B cell (primary cell): ENCODE measurements at regions not wholly inside any gene's neighbourhood (a gene's known extent, or its start where the extent isn't known, plus 50 kb on each side); places are given as distances from the start of the nearest gene placed in this dataset.

Source experiments
- ATAC-seq: fragments of 200-7000 bp; cut with Tn5 transposase; one replicate; pipeline ENCODE4 v1.10.0; 2021; ENCODE audit warnings: low read depth, mild to moderate bottlenecking, moderate number of reproducible peaks, moderate library complexity
- CTCF ChIA-PET: fragments of 350-600 bp; sonication (Branson Sonifier 250); formaldehyde crosslinking; loops from one replicate; lab custom pipeline; 2021; ENCODE audit warnings: antibody characterized with exemption, inconsistent platforms; lab: Charles Lee
- POLR2A ChIA-PET: fragments of 350-600 bp; sonication (Branson Sonifier 250); formaldehyde crosslinking; loops from one replicate; lab custom pipeline; 2021; ENCODE audit warnings: antibody characterized with exemption; lab: Charles Lee
- DNase-seq: peaks from one replicate; pipeline ENCODE4 v3.0.0; 2013
- H2AFZ ChIP-seq: 2 replicates; pipeline ENCODE4 v1.6.1; 2012; ENCODE audit warnings: mild to moderate bottlenecking, low read depth, low read length; ENCODE audit not compliant: insufficient read depth, poor library complexity, severe bottlenecking
- H3K27ac ChIP-seq, 2 donors: 1 replicate in 1 of 2; 2 replicates in 1 of 2; pipeline ENCODE4 v1.5.1; 2012 to 2013; ENCODE audit warnings: low read length in 2 of 2, mild to moderate bottlenecking in 2 of 2, moderate library complexity in 1 of 2
- H3K27me3 ChIP-seq, 4 experiments: fragments of 200-600 bp in 1 of 4; sonication (generic) in 1 of 4; replicated peaks in 1 of 4; 1 replicate in 2 of 4; 2 replicates in 2 of 4; pipeline versions ENCODE4 v1.6.1 to v1.7.0; 2013 to 2016; ENCODE audit warnings: low read length in 3 of 4, mild to moderate bottlenecking in 2 of 4, mixed read lengths in 1 of 4, moderate library complexity in 1 of 4; ENCODE audit not compliant: insufficient read depth in 4 of 4, control insufficient read depth in 3 of 4; ENCODE audit errors: control extremely low read depth in 1 of 4
- H3K36me3 ChIP-seq, 2 experiments: replicated peaks in 1 of 2; 1 replicate in 1 of 2; 2 replicates in 1 of 2; pipeline versions ENCODE4 v1.6.1 to v1.7.1; 2013; ENCODE audit warnings: low read length in 1 of 2; ENCODE audit not compliant: insufficient read depth in 2 of 2, control insufficient read depth in 1 of 2; ENCODE audit errors: control extremely low read depth in 1 of 2, extremely low read depth in 1 of 2
- H3K4me1 ChIP-seq, 2 donors: fragments of 200-600 bp in 1 of 2; sonication (generic) in 1 of 2; 1 replicate in 1 of 2; 2 replicates in 1 of 2; pipeline versions ENCODE4 v1.5.1 to v1.6.1; 2013 to 2017; ENCODE audit warnings: low read length in 2 of 2; ENCODE audit not compliant: control insufficient read depth in 2 of 2, insufficient read depth in 2 of 2
- H3K4me2 ChIP-seq: replicated peaks from 2 replicates; pipeline ENCODE3; 2012; ENCODE audit warnings: mild to moderate bottlenecking, low read depth, low read length; ENCODE audit not compliant: poor library complexity, severe bottlenecking
- H3K4me3 ChIP-seq, 5 experiments: fragments of 200-600 bp in 1 of 5; sonication (generic) in 1 of 5; 1 replicate in 3 of 5; 2 replicates in 2 of 5; pipeline versions ENCODE4 v1.5.1 to v1.7.0; 2011 to 2016; ENCODE audit warnings: low read length in 4 of 5, mild to moderate bottlenecking in 4 of 5, low read depth in 2 of 5, control low read depth in 1 of 5, moderate library complexity in 1 of 5; ENCODE audit not compliant: insufficient read depth in 1 of 5; ENCODE audit errors: control extremely low read depth in 1 of 5, extremely low read depth in 1 of 5
- H3K79me2 ChIP-seq: fragments of 200-600 bp; sonication (generic); one replicate; pipeline ENCODE4 v1.6.0; 2016; ENCODE audit warnings: low read length; ENCODE audit not compliant: control insufficient read depth, insufficient read depth
- H3K9ac ChIP-seq: fragments of 200-600 bp; sonication (generic); 2 replicates; pipeline ENCODE4 v1.6.1; 2017; ENCODE audit warnings: mild to moderate bottlenecking, low read length, moderate library complexity
- H3K9me3 ChIP-seq, 3 donors: one replicate each; pipeline versions ENCODE4 v1.6.1 to v1.7.1; 2013; ENCODE audit warnings: low read length in 2 of 3; ENCODE audit not compliant: control insufficient read depth in 2 of 3, insufficient read depth in 1 of 3; ENCODE audit errors: control extremely low read depth in 1 of 3
- H4K20me1 ChIP-seq: 2 replicates; pipeline ENCODE4 v1.6.0; 2012; ENCODE audit warnings: mild to moderate bottlenecking, low read length; ENCODE audit not compliant: insufficient read depth, control insufficient read depth, poor library complexity, severe bottlenecking
- H3K27ac Mint-ChIP-seq: one replicate; pipeline ENCODE4 v1.8.0; 2021; ENCODE audit warnings: mixed read lengths
- H3K27me3 Mint-ChIP-seq: one replicate; pipeline ENCODE4 v1.8.0; 2021; ENCODE audit warnings: mixed read lengths
- H3K4me1 Mint-ChIP-seq: one replicate; pipeline ENCODE4 v1.8.0; 2021; ENCODE audit warnings: mixed read lengths
- H3K4me3 Mint-ChIP-seq: one replicate; pipeline ENCODE4 v1.8.0; 2021; ENCODE audit warnings: mixed read lengths
- H3K9me3 Mint-ChIP-seq: one replicate; pipeline ENCODE4 v1.8.0; 2022; ENCODE audit warnings: mixed read lengths; ENCODE audit not compliant: insufficient read depth
- EZH2 ChIP-seq: IDR thresholded peaks from 2 replicates; pipeline ENCODE4 v1.6.1; 2012; ENCODE audit warnings: borderline replicate concordance, low read depth, mild to moderate bottlenecking, moderate library complexity, low read length; ENCODE audit not compliant: insufficient read depth, poor library complexity, severe bottlenecking
- WGBS: methylation state at CpG from one replicate; pipeline ENCODE4 v1.1.5; 2013; ENCODE audit warnings: missing lambda C conversion rate; ENCODE audit not compliant: insufficient coverage; 5-methylcytosine and 5-hydroxymethylcytosine counted together
- intact Hi-C: fragments of 100-400 bp; cut with micrococcal nuclease; formaldehyde crosslinking; loops from one replicate; pipeline ENCODE4 v1.10.0; 2022
- TF ChIP-seq, protein P1 (sequence below): fragments of 200-600 bp; IDR thresholded peaks from one replicate; pipeline ENCODE4 v1.8.0; 2022; ENCODE audit warnings: antibody characterized with exemption, mild to moderate bottlenecking

DNA sequence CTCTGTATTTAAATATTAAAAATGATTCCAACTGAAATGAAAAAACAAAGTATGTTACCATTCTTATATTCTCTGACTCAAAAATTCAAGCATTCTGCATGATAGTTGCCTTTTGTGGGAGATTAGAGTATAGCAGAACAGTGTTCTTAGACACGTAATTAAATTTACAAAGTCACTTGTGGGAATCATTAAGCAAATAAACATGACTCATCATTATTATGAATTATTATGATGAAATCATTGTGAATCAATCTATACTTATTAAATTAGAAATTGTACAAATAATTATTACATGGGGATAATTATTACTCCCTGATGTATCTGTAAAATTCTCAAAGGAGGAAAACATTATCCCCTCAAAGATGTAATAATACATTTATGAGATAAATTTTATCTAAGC, 358.9 kb upstream of the FSTL5 start:
- H4K20me1 ChIP-seq: no peaks in the 10 kb centered on the region
- H3K79me2 ChIP-seq: no peaks in the 10 kb centered on the region
- H3K4me2 ChIP-seq: no peak overlapping the region
- no peak overlapping the region for H3K4me3 ChIP-seq
- no peaks in the 10 kb centered on the region for H3K4me1 Mint-ChIP-seq
- H3K4me1 ChIP-seq: no peaks in the 10 kb centered on the region
- peaks cover 2% of the 10 kb centered on the region for H3K9me3 Mint-ChIP-seq
- no CpG with 5 or more reads among the region's 1 CpG for WGBS
- H3K9me3 ChIP-seq: peaks cover 0 to 3% (median 1%) of the 10 kb centered on the region in 3 donors
- DNase-seq (no peak), ATAC-seq (no peak)
- ChIA-PET POLR2A (no interaction called here), CTCF (no interaction called here)
- no peak overlapping the region for H3K4me3 Mint-ChIP-seq
- H3K36me3 ChIP-seq: no peaks in the 10 kb centered on the region
- H3K27ac ChIP-seq: no peak overlapping the region
- H2AFZ ChIP-seq: no peak overlapping the region
- H3K27me3 Mint-ChIP-seq: no peaks in the 10 kb centered on the region
- H3K27ac Mint-ChIP-seq: no peak overlapping the region
- intact Hi-C loops: no loop called here
- no peak for TF ChIP-seq EZH2
- TF ChIP-seq, protein P1, sequence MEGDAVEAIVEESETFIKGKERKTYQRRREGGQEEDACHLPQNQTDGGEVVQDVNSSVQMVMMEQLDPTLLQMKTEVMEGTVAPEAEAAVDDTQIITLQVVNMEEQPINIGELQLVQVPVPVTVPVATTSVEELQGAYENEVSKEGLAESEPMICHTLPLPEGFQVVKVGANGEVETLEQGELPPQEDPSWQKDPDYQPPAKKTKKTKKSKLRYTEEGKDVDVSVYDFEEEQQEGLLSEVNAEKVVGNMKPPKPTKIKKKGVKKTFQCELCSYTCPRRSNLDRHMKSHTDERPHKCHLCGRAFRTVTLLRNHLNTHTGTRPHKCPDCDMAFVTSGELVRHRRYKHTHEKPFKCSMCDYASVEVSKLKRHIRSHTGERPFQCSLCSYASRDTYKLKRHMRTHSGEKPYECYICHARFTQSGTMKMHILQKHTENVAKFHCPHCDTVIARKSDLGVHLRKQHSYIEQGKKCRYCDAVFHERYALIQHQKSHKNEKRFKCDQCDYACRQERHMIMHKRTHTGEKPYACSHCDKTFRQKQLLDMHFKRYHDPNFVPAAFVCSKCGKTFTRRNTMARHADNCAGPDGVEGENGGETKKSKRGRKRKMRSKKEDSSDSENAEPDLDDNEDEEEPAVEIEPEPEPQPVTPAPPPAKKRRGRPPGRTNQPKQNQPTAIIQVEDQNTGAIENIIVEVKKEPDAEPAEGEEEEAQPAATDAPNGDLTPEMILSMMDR: no peak
- H3K9ac ChIP-seq: no peak overlapping the region
- no peaks in the 10 kb centered on the region for H3K27me3 ChIP-seq

DNA sequence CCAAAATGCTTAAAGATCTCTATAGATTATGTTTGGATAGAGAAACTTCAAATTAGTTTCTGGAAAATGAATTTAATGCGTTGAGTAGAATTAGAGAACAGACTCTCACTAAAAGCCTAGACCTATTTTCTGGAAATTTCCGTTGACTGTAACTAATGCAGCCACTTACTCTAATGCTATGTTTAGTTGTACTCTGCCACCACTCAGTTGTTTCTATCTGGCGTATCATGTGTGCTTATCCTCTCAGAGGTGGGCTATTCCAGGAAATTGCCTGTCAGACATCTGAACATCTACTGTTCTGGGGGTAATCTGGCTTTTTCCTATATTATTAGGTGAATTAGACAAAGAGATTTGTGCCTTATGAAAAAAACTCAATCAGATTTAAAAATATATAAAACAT, 347.1 kb upstream of the FSTL5 start:
- no peak overlapping the region for H3K9ac ChIP-seq
- no peak overlapping the region for H3K27ac ChIP-seq
- H3K27me3 ChIP-seq: no peaks in the 10 kb centered on the region
- intact Hi-C loops: no loop called here
- H3K4me2 ChIP-seq: no peak overlapping the region
- Mint-ChIP-seq H3K9me3 (no peaks in the 10 kb centered on the region), H3K4me1 (no peaks in the 10 kb centered on the region), H3K27me3 (no peaks in the 10 kb centered on the region), H3K27ac (no peak overlapping the region), H3K4me3 (no peak overlapping the region)
- DNase-seq: no peak
- no peak for ATAC-seq
- no peak overlapping the region for H3K4me3 ChIP-seq
- ChIA-PET POLR2A (no interaction called here), CTCF (no interaction called here)
- no peaks in the 10 kb centered on the region for H3K9me3 ChIP-seq
- no peaks in the 10 kb centered on the region for H3K79me2 ChIP-seq
- H4K20me1 ChIP-seq: no peaks in the 10 kb centered on the region
- no peak overlapping the region for H2AFZ ChIP-seq
- no peaks in the 10 kb centered on the region for H3K36me3 ChIP-seq
- no peaks in the 10 kb centered on the region for H3K4me1 ChIP-seq
- WGBS: no CpG with 5 or more reads among the region's 3 CpGs
- TF ChIP-seq EZH2: no peak
- TF ChIP-seq, protein P1: no peak
